ENCODE measurements at regions not wholly inside any gene's neighbourhood (a gene's known extent, or its start where the extent isn't known, plus 50 kb on each side); places are given as distances from the start of the nearest gene placed in this dataset.

GRCh38 chr11:128298271-128298670 lies 289.1 kb downstream of the ETS1 start:
- dilution Hi-C loops (cut with MboI; ENCODE audit: extremely low pct_ligation_motif_present, low sequenced_read_pairs): no loop called here
- no peak overlapping the region for H3K9ac ChIP-seq (replicated peaks; ENCODE audit: extremely low read depth, insufficient read depth, low read length)
- no peak overlapping the region for H2AFZ ChIP-seq (ENCODE audit: low read depth, low read length)
- POLR2A ChIA-PET: no interaction called here
- H3K27me3 ChIP-seq (ENCODE audit: control insufficient read depth in 2 of 2, insufficient read depth in 2 of 2, low read length in 2 of 2): no peaks in the 10 kb centered on the region
- no peaks in the 10 kb centered on the region for H4K20me1 ChIP-seq (replicated peaks; ENCODE audit: control insufficient read depth, extremely low read depth, insufficient read depth, low read length)
- FAIRE-seq: no peak
- TF ChIP-seq FOS (IDR thresholded peaks at IDR 0.05; ENCODE audit: borderline replicate concordance, insufficient read depth, low read length): no peak
- TF ChIP-seq EZH2 (IDR thresholded peaks at IDR 0.05; ENCODE audit: borderline replicate concordance, low read depth, low read length, severe bottlenecking): no peak
- no peak for TF ChIP-seq POLR2A (IDR thresholded peaks at IDR 0.05; ENCODE audit: low read depth, low read length)
- CTCF ChIA-PET: interaction anchor here (0.9 kb wide), 1 partner anchor 35 kb away, joined by 3 read pairs; no protein-coding TSS in a partner anchor
- H3K4me2 ChIP-seq (ENCODE audit: insufficient read depth, low read length): no peak overlapping the region
- no TSS peak for BruUV-seq (replicated peaks)
- no peak overlapping the region for H3K4me3 ChIP-seq (replicated peaks in 1 of 3; ENCODE audit: insufficient read depth in 1 of 3, low read depth in 1 of 3, low read length in 3 of 3)
- H3K9me3 ChIP-seq (replicated peaks; ENCODE audit: control insufficient read depth, insufficient read depth, low read length): no peaks in the 10 kb centered on the region
- DNase-seq (ENCODE audit: low read depth, low spot score): no peak
- H3K27ac ChIP-seq (ENCODE audit: insufficient read depth, low read depth, low read length): no peak overlapping the region
- no peaks in the 10 kb centered on the region for H3K79me2 ChIP-seq (ENCODE audit: control insufficient read depth, insufficient read depth, low read length)
- H3K4me1 ChIP-seq (ENCODE audit: control insufficient read depth, extremely low read depth, insufficient read depth, low read length): no peaks in the 10 kb centered on the region
- H3K36me3 ChIP-seq (ENCODE audit: control insufficient read depth in 2 of 2, extremely low read depth in 1 of 2, insufficient read depth in 2 of 2, low read length in 2 of 2): no peaks in the 10 kb centered on the region
- H3K9me1 ChIP-seq (replicated peaks; ENCODE audit: control insufficient read depth, extremely low read depth, insufficient read depth, low read length): no peaks in the 10 kb centered on the region
- intact Hi-C loops (cut with micrococcal nuclease): loop anchor here (10.0 kb wide), 1 partner anchor 457 kb away; no protein-coding TSS in a partner anchor

- Histone ChIP-seq H3K9me1 (replicated peaks; ENCODE audit: control insufficient read depth, extremely low read depth, insufficient read depth, low read length) (no peaks in the 10 kb centered on the region), H3K4me3 (replicated peaks in 1 of 3; ENCODE audit: insufficient read depth in 1 of 3, low read depth in 1 of 3, low read length in 3 of 3) (no peak overlapping the region), H3K27me3 (ENCODE audit: control insufficient read depth in 2 of 2, insufficient read depth in 2 of 2, low read length in 2 of 2) (no peaks in the 10 kb centered on the region), H3K79me2 (ENCODE audit: control insufficient read depth, insufficient read depth, low read length) (no peaks in the 10 kb centered on the region), H3K27ac (ENCODE audit: insufficient read depth, low read depth, low read length) (no peak overlapping the region), H4K20me1 (replicated peaks; ENCODE audit: control insufficient read depth, extremely low read depth, insufficient read depth, low read length) (no peaks in the 10 kb centered on the region), H3K4me2 (ENCODE audit: insufficient read depth, low read length) (no peak overlapping the region), H3K9ac (replicated peaks; ENCODE audit: extremely low read depth, insufficient read depth, low read length) (no peak overlapping the region), H2AFZ (ENCODE audit: low read depth, low read length) (no peak overlapping the region), H3K4me1 (ENCODE audit: control insufficient read depth, extremely low read depth, insufficient read depth, low read length) (no peaks in the 10 kb centered on the region), H3K36me3 (ENCODE audit: control insufficient read depth in 2 of 2, extremely low read depth in 1 of 2, insufficient read depth in 2 of 2, low read length in 2 of 2) (no peaks in the 10 kb centered on the region), H3K9me3 (replicated peaks; ENCODE audit: control insufficient read depth, insufficient read depth, low read length) (no peaks in the 10 kb centered on the region)
- POLR2A ChIA-PET: no interaction called here
- BruUV-seq (replicated peaks): no TSS peak
- no peak for TF ChIP-seq MAX (IDR thresholded peaks at IDR 0.05; ENCODE audit: insufficient read depth, insufficient read length)
- no peak for TF ChIP-seq GATA2 (IDR thresholded peaks at IDR 0.05; ENCODE audit: insufficient read depth, insufficient read length, low read depth, low read length)
- TF ChIP-seq POLR2A (IDR thresholded peaks at IDR 0.05; ENCODE audit: low read depth, low read length): no peak
- TF ChIP-seq FOS (IDR thresholded peaks at IDR 0.05; ENCODE audit: borderline replicate concordance, insufficient read depth, low read length): no peak
- no peak for TF ChIP-seq MYC (IDR thresholded peaks at IDR 0.05; ENCODE audit: low read depth, low read length)
- TF ChIP-seq POLR2AphosphoS5 (IDR thresholded peaks at IDR 0.05; ENCODE audit: insufficient read depth, low read depth, low read length): no peak
- no peak for TF ChIP-seq EZH2 (IDR thresholded peaks at IDR 0.05; ENCODE audit: borderline replicate concordance, low read depth, low read length, severe bottlenecking)
- FAIRE-seq (no peak), DNase-seq (ENCODE audit: low read depth, low spot score) (no peak)
- intact Hi-C loops (cut with micrococcal nuclease): loop anchor here (10.0 kb wide), 1 partner anchor 457 kb away; no protein-coding TSS in a partner anchor
- CTCF ChIA-PET: no interaction called here
- dilution Hi-C loops (cut with MboI; ENCODE audit: extremely low pct_ligation_motif_present, low sequenced_read_pairs): no loop called here
These were observed 289.6 kb downstream of the ETS1 start for GRCh38 chr11:128297805-128298204.

Measured in endothelial cell of umbilical vein (primary cell).